Cortex of kidney (tissue), 1 donor: ENCODE measurements at regions not wholly inside any gene's neighbourhood (a gene's known extent, or its start where the extent isn't known, plus 50 kb on each side); places are given as distances from the start of the nearest gene placed in this dataset.
"Not testable (repeated sequence)": the region's sequence is repeated elsewhere in the genome, so short reads cannot be mapped to it uniquely, and the experiment has no call there.

ENCODE experiments used
- DNase-seq: peaks from one replicate; lab custom pipeline; 2025; lab: John Stamatoyannopoulos, UW

DNA sequence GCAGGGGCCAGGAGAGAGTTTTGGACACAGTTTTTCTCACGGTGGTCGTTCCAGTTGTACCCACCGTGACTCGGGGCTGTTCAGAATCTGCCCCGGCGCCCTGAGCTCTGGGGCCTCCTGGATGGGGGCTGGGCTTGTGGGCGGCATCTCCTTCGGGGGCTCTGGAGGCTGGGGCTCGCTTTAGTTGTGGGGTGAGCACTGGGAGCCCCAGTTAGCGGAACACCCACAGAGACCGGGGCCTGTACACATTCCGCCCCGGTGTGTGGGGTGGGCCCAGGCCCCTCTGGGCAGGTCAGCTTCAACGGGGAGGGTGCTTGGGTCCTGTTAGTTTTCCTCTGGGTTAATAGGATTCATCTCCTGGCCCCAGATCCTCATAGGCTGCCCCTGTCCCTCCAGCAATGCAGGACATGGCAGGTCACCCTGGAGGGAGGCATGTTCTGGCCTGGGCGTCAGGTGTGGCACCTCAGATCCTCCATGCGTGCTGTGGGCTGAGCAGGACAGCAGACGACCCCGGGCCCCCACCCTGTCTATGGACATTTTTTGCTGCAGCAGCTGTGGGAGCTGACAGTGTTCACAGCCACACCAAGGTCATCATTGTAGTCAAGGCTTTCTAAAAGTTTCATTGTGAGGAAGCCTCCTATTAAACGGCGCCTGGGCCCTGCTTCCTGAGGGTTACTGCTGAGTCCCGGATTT lies 393.2 kb downstream of the TMEM121 start:
- DNase-seq: no peak

DNA sequence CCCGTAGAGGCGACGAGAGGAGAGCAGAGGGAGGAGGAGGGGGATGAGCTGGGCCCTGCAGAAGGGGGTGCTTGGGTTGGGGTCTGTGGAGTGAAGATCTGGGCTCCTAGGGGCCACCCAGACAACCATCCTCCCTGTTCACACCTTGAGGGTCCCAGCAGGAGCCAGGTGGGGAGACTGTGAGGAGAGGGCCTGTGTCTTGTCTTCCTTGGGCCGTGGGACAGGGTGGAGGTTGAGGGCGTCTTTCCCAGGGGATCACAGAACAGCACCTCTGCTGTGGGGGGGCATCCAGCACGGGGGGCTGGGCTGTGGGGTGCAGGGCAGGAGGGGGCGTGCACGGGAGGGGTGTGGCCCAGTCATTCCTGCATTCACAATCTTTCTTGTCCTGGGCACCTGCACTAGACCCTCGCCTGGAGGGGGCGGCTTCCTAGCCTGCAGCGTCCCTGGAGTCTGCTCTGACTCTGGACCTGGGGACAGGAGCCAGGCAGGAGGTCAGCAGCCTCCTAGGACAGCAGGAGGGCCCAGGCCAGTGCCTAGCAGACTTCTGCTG lies 393.8 kb downstream of the TMEM121 start:
- not testable (repeated sequence) for DNase-seq

GRCh38 chr14:105920803-105921755 lies 394.7 kb downstream of the TMEM121 start:
- DNase-seq: not testable (repeated sequence)

DNA sequence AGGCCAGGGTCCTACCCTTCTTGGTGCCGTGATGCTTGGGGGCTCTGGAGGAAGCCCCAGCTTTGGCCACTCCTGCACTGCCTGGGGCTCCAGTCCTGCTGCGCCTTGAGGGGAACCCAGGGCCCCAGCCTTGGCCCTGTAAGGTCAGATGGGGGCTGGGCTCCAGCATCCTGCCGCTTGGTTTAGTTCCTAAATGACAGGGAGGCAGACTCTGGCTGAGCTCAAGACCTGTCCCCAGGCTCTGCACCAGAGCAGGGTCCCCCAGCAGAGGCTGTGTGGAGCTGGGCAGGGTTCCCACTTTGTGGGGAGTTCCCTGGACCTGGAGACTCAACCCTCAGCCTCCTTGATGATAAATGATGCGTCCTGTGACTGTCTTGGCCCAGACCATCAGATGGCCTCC lies 395.4 kb downstream of the TMEM121 start:
- not testable (repeated sequence) for DNase-seq

- DNase-seq: not testable (repeated sequence)
These were observed 397.3 kb downstream of the TMEM121 start for GRCh38 chr14:105923520-105924191.

DNA sequence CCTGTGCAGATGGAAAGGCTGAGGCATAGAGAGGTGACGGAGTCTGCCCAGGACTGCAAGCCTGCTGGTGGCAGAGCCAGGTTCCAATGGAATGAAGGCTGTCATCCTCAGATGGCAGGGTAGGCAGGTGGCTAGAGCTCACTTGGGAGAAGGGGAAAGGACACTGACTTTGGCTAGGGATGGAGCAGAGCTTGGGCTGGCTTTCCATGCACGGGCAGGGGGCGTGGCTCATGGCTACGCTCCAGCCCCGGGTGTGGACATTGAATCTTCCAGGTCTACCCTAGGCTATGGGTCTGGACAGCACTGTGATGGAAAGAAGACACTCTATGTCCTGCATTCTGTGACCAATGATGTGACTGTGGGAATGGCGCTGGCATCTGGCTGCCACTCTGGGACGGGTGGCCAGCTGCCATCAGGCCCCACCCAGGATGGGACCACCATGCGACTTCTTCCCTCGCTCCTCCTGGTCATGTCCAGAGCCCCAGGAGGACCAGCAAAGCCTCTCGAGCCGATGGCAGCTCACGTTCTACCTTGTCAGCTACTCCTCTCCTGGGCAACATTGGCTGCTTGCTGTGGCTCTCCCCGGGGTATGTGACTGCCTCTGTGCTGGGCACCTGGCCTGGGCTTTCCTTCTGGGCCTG lies 398.7 kb downstream of the TMEM121 start:
- DNase-seq: no peak

- DNase-seq: no peak
These were observed 399.4 kb downstream of the TMEM121 start for GRCh38 chr14:105925615-105926372.

- DNase-seq: no peak
These were observed 400.2 kb downstream of the TMEM121 start for GRCh38 chr14:105926373-105927095.

GRCh38 chr14:105927096-105928060 lies 401.0 kb downstream of the TMEM121 start:
- DNase-seq: no peak

- DNase-seq: not testable (repeated sequence)
These were observed 402.1 kb downstream of the TMEM121 start for GRCh38 chr14:105928171-105929111.

DNA sequence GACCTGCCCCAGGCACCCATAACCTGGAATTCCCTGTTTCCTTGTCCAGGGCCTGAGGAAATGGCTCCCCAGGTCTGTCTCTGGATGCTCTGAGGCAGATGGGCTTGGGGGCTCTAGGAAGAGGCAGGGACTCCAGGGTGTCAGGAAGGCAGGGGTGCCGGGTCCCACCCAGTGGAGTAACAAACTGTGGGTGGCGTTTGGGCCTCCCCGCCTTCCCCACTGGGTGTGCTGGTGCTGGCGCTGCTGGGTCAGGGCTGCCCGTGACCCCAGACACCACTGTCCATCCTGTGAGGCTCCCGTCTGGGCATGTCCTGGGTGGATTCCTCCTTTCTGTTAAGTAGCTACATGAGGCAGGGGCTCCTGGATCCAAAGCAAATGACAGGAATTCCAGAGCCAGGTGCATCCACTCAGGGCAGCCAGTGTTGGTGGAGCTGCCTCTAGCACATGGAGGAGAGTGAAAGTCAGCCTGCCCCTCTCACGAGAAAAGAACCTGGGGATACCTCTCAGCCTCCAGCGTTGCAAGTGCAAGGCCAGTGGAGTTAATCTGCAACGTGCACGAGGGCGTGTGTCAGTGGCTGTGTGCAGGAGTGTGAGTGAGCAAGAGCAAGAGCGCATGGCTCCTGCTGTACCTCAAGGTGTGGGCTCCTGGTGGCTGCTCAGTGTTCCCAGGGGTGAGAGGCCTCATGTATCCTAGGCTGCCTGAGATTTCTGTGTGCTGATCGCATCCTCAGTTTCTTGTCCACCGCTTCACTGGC lies 403.1 kb downstream of the TMEM121 start:
- DNase-seq: no peak

- DNase-seq: no peak
These were observed 404.2 kb downstream of the TMEM121 start for GRCh38 chr14:105930572-105930971.

DNA sequence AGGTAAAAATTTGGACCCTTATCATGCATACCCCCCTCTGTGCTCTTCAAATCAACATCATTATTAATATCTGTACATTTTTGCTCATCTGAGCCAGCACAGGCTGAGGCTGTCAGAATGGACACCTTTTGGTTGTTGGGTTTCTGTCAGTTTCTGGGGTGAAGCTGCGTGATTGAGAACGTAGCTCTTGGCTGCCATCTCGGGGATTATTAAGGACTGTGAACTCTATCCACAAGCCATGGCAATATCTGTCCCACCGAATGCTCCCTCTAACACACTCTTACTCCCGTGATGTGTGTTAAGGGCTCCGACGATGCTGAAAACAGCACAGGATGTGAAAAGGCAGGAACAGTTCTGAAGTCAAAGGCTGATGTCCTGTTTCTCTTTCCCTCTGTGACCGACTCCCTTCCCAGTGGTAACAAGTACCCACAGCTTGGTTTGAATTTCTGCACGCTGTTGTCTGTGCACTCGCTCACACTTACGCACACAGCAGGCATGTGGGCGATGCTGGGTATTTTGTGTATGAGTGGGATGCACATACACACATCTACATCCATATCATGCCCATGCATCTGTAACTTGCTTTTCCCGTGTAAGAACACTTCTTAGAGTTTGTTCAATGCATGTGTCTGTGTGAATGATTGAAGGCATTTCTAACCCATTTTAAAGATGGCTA lies 405.6 kb downstream of the TMEM121 start:
- DNase-seq: no peak

DNA sequence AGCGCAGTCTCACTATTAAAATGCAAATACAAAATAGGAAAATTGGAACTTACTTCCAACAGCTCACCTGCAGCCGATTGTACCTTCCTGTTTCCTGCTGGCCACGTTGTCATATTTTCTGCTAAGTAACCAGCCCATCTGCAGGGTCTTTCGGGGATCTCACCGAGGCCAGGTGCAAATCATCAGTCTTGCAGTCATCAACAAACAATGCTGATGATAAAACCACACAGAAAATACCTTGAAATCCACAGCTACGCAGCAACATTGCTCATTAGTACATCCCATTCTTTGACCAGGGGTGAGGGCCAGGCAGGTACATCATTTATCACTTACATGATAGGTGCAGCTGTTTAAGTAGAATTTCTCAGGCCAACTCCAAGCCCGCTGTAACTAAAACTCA lies 406.9 kb downstream of the TMEM121 start:
- DNase-seq: no peak

- no peak for DNase-seq
These were observed 409.0 kb downstream of the TMEM121 start for GRCh38 chr14:105935384-105935783.

DNA sequence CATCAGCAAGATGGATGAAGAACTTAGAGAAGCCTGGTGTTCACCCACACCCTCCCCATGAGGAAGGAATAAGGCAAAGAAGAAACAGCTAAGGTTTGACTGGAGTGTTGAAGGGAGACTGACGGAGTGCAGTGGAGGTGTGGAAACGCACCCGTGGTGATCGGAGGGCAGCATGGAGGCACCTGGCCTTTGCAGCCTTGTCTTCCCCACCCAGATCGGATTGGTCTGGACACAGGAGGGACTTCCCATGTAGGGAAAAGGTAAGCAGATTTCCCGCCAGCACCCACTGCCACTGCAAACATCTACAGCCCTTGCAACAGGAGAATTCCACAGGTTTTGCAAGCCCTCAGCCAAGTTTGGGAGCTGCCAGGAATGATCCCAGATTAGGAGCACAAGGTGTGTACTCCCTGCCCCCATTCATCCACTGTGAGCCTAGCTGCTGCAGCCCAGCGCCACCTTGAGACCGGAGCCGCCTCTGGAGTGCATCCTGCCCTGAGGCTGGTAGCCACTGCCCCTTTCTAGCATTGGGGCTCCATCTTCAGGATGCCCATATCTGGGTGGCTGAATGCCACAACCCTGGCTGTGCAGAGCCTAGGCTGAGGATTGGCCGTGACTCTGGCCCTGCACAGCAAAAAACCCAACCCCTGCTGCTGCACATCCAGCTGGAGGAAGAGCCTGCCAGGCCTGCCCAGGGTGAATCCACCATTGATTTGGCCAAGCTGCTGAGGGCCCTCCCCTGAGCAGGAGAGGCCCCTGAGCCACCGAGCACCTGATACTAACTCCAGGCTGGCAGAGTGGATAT lies 411.1 kb downstream of the TMEM121 start:
- no peak for DNase-seq
